IMR-90 (cell line): ENCODE measurements at regions not wholly inside any gene's neighbourhood (a gene's known extent, or its start where the extent isn't known, plus 50 kb on each side); places are given as distances from the start of the nearest gene placed in this dataset.

Experiments used
- ATAC-seq: fragments of 200-7000 bp; cut with Tn5 transposase; 2 replicates; pipeline ENCODE4 v1.9.1; 2020; ENCODE audit warnings: low read depth, mild to moderate bottlenecking, moderate library complexity
- BruUV-seq: library from RNA; stranded (reverse); fragments of 400-500 nt; replicated peaks from 2 replicates; lab custom pipeline; 2021; lab: Mats Ljungman, UMichigan
- CTCF ChIA-PET: fragments of 300-600 bp; formaldehyde crosslinking; extraction: SDS; loops from one replicate; lab custom pipeline; 2021; ENCODE audit warnings: antibody characterized with exemption; lab: Yijun Ruan, JAX
- POLR2A ChIA-PET: fragments of 300-600 bp; sonication (Branson Sonifier 250); formaldehyde crosslinking; loops from one replicate; lab custom pipeline; 2022; ENCODE audit warnings: antibody characterized with exemption; ENCODE audit not compliant: unreplicated experiment; lab: Charles Lee
- DNase-seq: peaks from one replicate; pipeline ENCODE4 v3.0.0; 2013
- H2AFZ ChIP-seq: replicated peaks from 2 replicates; pipeline ENCODE3; 2013; ENCODE audit warnings: low read length, mild to moderate bottlenecking; ENCODE audit not compliant: poor library complexity
- H2AK5ac ChIP-seq: 2 replicates; pipeline ENCODE4 v1.6.1; 2013; ENCODE audit warnings: low read depth, low read length, inconsistent platforms
- H2AK9ac ChIP-seq: replicated peaks from 2 replicates; pipeline ENCODE3; 2013; ENCODE audit warnings: mild to moderate bottlenecking, low read depth, low read length, moderate library complexity; ENCODE audit not compliant: poor library complexity
- H2BK120ac ChIP-seq: 2 replicates; pipeline ENCODE4 v1.6.1; 2013; ENCODE audit warnings: low read depth, low read length, inconsistent platforms
- H2BK15ac ChIP-seq: 3 replicates; pipeline ENCODE4 v1.6.1; 2013; ENCODE audit warnings: low read depth, low read length, inconsistent platforms
- H2BK20ac ChIP-seq: 2 replicates; pipeline ENCODE4 v1.6.1; 2013; ENCODE audit warnings: low read depth, mild to moderate bottlenecking, inconsistent platforms, low read length, moderate library complexity
- H2BK5ac ChIP-seq: 2 replicates; pipeline ENCODE4 v1.6.1; 2013; ENCODE audit warnings: mild to moderate bottlenecking, low read depth, low read length, inconsistent platforms; ENCODE audit not compliant: poor library complexity, severe bottlenecking
- H3K14ac ChIP-seq: replicated peaks from 2 replicates; pipeline ENCODE4 v1.6.1; 2013; ENCODE audit warnings: low read depth, low read length, inconsistent platforms
- H3K18ac ChIP-seq: 2 replicates; pipeline ENCODE4 v1.6.1; 2013; ENCODE audit warnings: low read depth, low read length, control low read depth
- H3K23ac ChIP-seq: 2 replicates; pipeline ENCODE4 v1.6.1; 2013; ENCODE audit warnings: low read depth, low read length, inconsistent platforms
- H3K27ac ChIP-seq: 2 replicates; pipeline ENCODE4 v1.5.1; 2013; ENCODE audit warnings: mild to moderate bottlenecking, control low read depth, low read length; ENCODE audit not compliant: insufficient read depth
- H3K27me3 ChIP-seq: 2 replicates; pipeline ENCODE4 v1.6.1; 2013; ENCODE audit warnings: low read length; ENCODE audit not compliant: control insufficient read depth, insufficient read depth
- H3K36me3 ChIP-seq: 2 replicates; pipeline ENCODE4 v1.6.1; 2013; ENCODE audit warnings: low read length, mixed read lengths; ENCODE audit not compliant: control insufficient read depth, insufficient read depth
- H3K4ac ChIP-seq: 2 replicates; pipeline ENCODE4 v1.6.1; 2013; ENCODE audit warnings: low read depth, low read length, inconsistent platforms
- H3K4me1 ChIP-seq: 2 replicates; pipeline ENCODE4 v1.6.1; 2013; ENCODE audit warnings: low read length, mixed read lengths; ENCODE audit not compliant: control insufficient read depth, insufficient read depth
- H3K4me2 ChIP-seq: 2 replicates; pipeline ENCODE4 v1.6.1; 2013; ENCODE audit warnings: low read depth, mild to moderate bottlenecking, control low read depth, low read length, moderate library complexity
- H3K4me3 ChIP-seq: 2 replicates; pipeline ENCODE4 v1.5.1; 2013; ENCODE audit warnings: low read depth, mild to moderate bottlenecking, control low read depth, low read length, moderate library complexity; ENCODE audit not compliant: insufficient read depth
- H3K56ac ChIP-seq: 2 replicates; pipeline ENCODE4 v1.6.1; 2013; ENCODE audit warnings: low read length, inconsistent platforms; ENCODE audit not compliant: insufficient read depth; ENCODE audit errors: extremely low read depth
- H3K79me1 ChIP-seq, 2 experiments: 2 replicates each; pipeline ENCODE4 v1.6.1; 2013; ENCODE audit warnings: low read length in 2 of 2, inconsistent platforms in 1 of 2, low read depth in 1 of 2
- H3K9ac ChIP-seq: 2 replicates; pipeline ENCODE4 v1.6.1; 2013; ENCODE audit warnings: low read depth, low read length, control low read depth
- H3K9me1 ChIP-seq: 2 replicates; pipeline ENCODE4 v1.6.1; 2013; ENCODE audit warnings: low read length, inconsistent platforms; ENCODE audit not compliant: insufficient read depth
- H3K9me3 ChIP-seq: 2 replicates; pipeline ENCODE4 v1.6.1; 2013; ENCODE audit warnings: low read length; ENCODE audit not compliant: control insufficient read depth, insufficient read depth
- H4K20me1 ChIP-seq: 2 replicates; pipeline ENCODE4 v1.6.1; 2013; ENCODE audit warnings: low read length, inconsistent platforms; ENCODE audit not compliant: insufficient read depth
- H4K5ac ChIP-seq: 2 replicates; pipeline ENCODE4 v1.6.1; 2013; ENCODE audit warnings: mild to moderate bottlenecking, low read depth, low read length, control low read depth
- H4K8ac ChIP-seq, 2 experiments: 2 replicates each; pipeline ENCODE4 v1.6.1; 2013; ENCODE audit warnings: low read depth in 2 of 2, low read length in 2 of 2, control low read depth in 1 of 2, inconsistent platforms in 1 of 2
- H4K91ac ChIP-seq: 2 replicates; pipeline ENCODE4 v1.6.1; 2013; ENCODE audit warnings: low read depth, low read length, inconsistent platforms; ENCODE audit not compliant: insufficient read depth
- BHLHE40 ChIP-seq: fragments of 150-350 bp; IDR thresholded peaks from 2 replicates; pipeline ENCODE4 v1.6.1; 2016; ENCODE audit warnings: mild to moderate bottlenecking, low read depth, low read length
- CEBPB ChIP-seq: IDR thresholded peaks from 2 replicates; pipeline ENCODE4 v1.6.1; 2012; ENCODE audit warnings: low read depth, low read length, improper control_type of control experiment
- CHD1 ChIP-seq: IDR thresholded peaks from 2 replicates; pipeline ENCODE4 v1.6.1; 2012; ENCODE audit warnings: low read depth, low read length, improper control_type of control experiment
- CTCF ChIP-seq: conservative IDR thresholded peaks from 2 replicates; pipeline ENCODE4 v1.5.1; 2012; ENCODE audit warnings: mild to moderate bottlenecking, low read depth, low read length, improper control_type of control experiment
- ELK1 ChIP-seq: fragments of 150-350 bp; IDR thresholded peaks from 2 replicates; pipeline ENCODE4 v1.6.1; 2016; ENCODE audit warnings: low read depth, mild to moderate bottlenecking, low read length, moderate library complexity, borderline replicate concordance
- FOS ChIP-seq: fragments of 150-350 bp; IDR thresholded peaks from 2 replicates; pipeline ENCODE4 v1.6.1; 2016; ENCODE audit warnings: low read depth, low read length
- MAFK ChIP-seq: IDR thresholded peaks from 2 replicates; pipeline ENCODE4 v1.6.1; 2012; ENCODE audit warnings: low read depth, low read length, improper control_type of control experiment
- MAZ ChIP-seq: IDR thresholded peaks from 2 replicates; pipeline ENCODE4 v1.6.1; 2012; ENCODE audit warnings: low read depth, mild to moderate bottlenecking, low read length, improper control_type of control experiment, moderate library complexity, borderline replicate concordance
- MXI1 ChIP-seq: IDR thresholded peaks from 2 replicates; pipeline ENCODE4 v1.6.1; 2012; ENCODE audit warnings: low read depth, mild to moderate bottlenecking, low read length, moderate library complexity, borderline replicate concordance
- NFE2L2 ChIP-seq: fragments of 150-350 bp; IDR thresholded peaks from 2 replicates; pipeline ENCODE4 v1.6.1; 2016; ENCODE audit warnings: low read depth, mild to moderate bottlenecking, low read length
- POLR2A ChIP-seq: IDR thresholded peaks from 2 replicates; pipeline ENCODE4 v1.6.1; 2012; ENCODE audit warnings: mild to moderate bottlenecking, low read depth, low read length
- RAD21 ChIP-seq: IDR thresholded peaks from 2 replicates; pipeline ENCODE4 v1.6.1; 2012; ENCODE audit warnings: low read length, improper control_type of control experiment
- RCOR1 ChIP-seq: IDR thresholded peaks from 2 replicates; pipeline ENCODE4 v1.6.1; 2012; ENCODE audit warnings: mild to moderate bottlenecking, low read length, improper control_type of control experiment; ENCODE audit not compliant: insufficient replicate concordance
- RFX5 ChIP-seq: IDR thresholded peaks from 2 replicates; pipeline ENCODE4 v1.8.0; 2012; ENCODE audit warnings: low read depth, mild to moderate bottlenecking, low read length, moderate library complexity
- SMC3 ChIP-seq: fragments of 150-350 bp; IDR thresholded peaks from 2 replicates; pipeline ENCODE4 v1.6.1; 2016; ENCODE audit warnings: low read depth, mild to moderate bottlenecking, antibody characterized with exemption, low read length, moderate library complexity
- USF2 ChIP-seq: fragments of 150-350 bp; IDR thresholded peaks from 2 replicates; pipeline ENCODE4 v1.6.1; 2017; ENCODE audit warnings: mild to moderate bottlenecking, antibody characterized with exemption, low read length, low read depth
- WGBS, 2 experiments: methylation state at CpG; one replicate each; pipeline versions ENCODE4 v1.1.5 to v1.1.7; 2013; ENCODE audit warnings: missing lambda C conversion rate in 2 of 2; ENCODE audit not compliant: insufficient read length in 1 of 2; ENCODE audit errors: extremely low coverage in 2 of 2; 5-methylcytosine and 5-hydroxymethylcytosine counted together
- dilution Hi-C: fragments of 300-500 bp; cut with HindIII; formaldehyde crosslinking; loops from one replicate; pipeline ENCODE4 v1.14.3; 2018; ENCODE audit warnings: low sequenced_read_pairs; ENCODE audit not compliant: unreplicated experiment
- in situ Hi-C: fragments of 300-500 bp; cut with MboI; formaldehyde crosslinking; loops from 3 replicates; pipeline ENCODE4 v1.14.3; 2019; ENCODE audit warnings: low sequenced_read_pairs, inconsistent platforms, mixed read lengths
- intact Hi-C: fragments of 100-400 bp; cut with micrococcal nuclease; formaldehyde crosslinking; loops from 2 replicates; pipeline ENCODE4 v1.10.0; 2022

GRCh38 chr9:1768561-1768960, 246.6 kb upstream of the SMARCA2 start:
- Histone ChIP-seq H4K5ac (no peak overlapping the region), H2BK20ac (no peak overlapping the region), H2BK15ac (no peak overlapping the region), H2BK120ac (no peak overlapping the region), H3K9me3 (peaks cover 13% of the 10 kb centered on the region), H3K23ac (no peak overlapping the region), H2BK5ac (no peak overlapping the region), H4K8ac (no peak overlapping the region), H3K4me2 (no peak overlapping the region), H3K27me3 (no peaks in the 10 kb centered on the region), H3K9ac (no peak overlapping the region), H2AK5ac (no peak overlapping the region), H3K36me3 (no peaks in the 10 kb centered on the region), H3K56ac (no peak overlapping the region), H3K4me3 (no peak overlapping the region), H4K91ac (no peak overlapping the region), H3K14ac (no peak overlapping the region), H4K20me1 (no peaks in the 10 kb centered on the region), H2AFZ (no peak overlapping the region), H3K79me1 (no peaks in the 10 kb centered on the region), H3K4me1 (no peaks in the 10 kb centered on the region), H3K9me1 (no peaks in the 10 kb centered on the region), H3K18ac (no peak overlapping the region), H2AK9ac (no peak overlapping the region), H3K27ac (no peak overlapping the region), H3K4ac (no peak overlapping the region)
- dilution Hi-C loops: no loop called here
- no peak for ATAC-seq
- TF ChIP-seq BHLHE40: no peak
- TF ChIP-seq CTCF: no peak
- no peak for TF ChIP-seq ELK1
- no peak for TF ChIP-seq CHD1
- TF ChIP-seq SMC3: no peak
- no peak for TF ChIP-seq POLR2A
- TF ChIP-seq RAD21: no peak
- no peak for TF ChIP-seq CEBPB
- TF ChIP-seq RFX5: no peak
- TF ChIP-seq MXI1: no peak
- TF ChIP-seq MAZ: no peak
- no peak for TF ChIP-seq MAFK
- TF ChIP-seq USF2: no peak
- TF ChIP-seq RCOR1: no peak
- no peak for TF ChIP-seq FOS
- no peak for TF ChIP-seq NFE2L2
- intact Hi-C loops: no loop called here
- WGBS, 2 experiments: 28% methylated on average over 3 of the region's 3 CpGs; no CpG with 5 or more reads in 1 of the 2 experiments
- CTCF ChIA-PET: no interaction called here
- POLR2A ChIA-PET: no interaction called here
- BruUV-seq: no TSS peak
- DNase-seq: no peak
- in situ Hi-C loops: no loop called here
